T-helper 1 cell (primary cell): ENCODE measurements at regions not wholly inside any gene's neighbourhood (a gene's known extent, or its start where the extent isn't known, plus 50 kb on each side); places are given as distances from the start of the nearest gene placed in this dataset.

ENCODE experiments used
- DNase-seq, 5 donors: peaks; one replicate each; pipeline ENCODE4 v3.0.0-alpha.2; 2012 to 2020

DNA sequence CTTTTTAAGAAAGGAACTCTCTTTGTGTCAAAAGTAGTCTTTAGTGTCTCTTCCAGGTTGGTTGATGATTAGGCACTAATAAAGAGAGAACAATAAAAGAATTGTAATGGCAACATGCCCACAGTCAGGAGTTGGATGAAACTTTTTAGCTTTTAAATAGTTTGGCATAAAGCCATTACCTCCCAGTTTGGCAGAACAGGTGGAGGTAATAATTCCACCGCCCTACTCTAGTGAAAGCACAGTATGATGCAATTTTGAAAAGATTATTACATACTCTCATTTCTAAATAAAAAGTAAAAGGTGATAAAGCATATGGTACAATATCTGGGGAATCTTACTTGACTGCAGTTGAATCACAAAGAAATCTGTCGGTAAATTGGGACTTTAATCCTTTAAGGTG is 497.6 kb downstream of the SUCLA2 start:
- DNase-seq, result no peak

GRCh38 chr13:47502166-47502565 is 498.9 kb downstream of the SUCLA2 start:
- DNase-seq, result no peak

DNA sequence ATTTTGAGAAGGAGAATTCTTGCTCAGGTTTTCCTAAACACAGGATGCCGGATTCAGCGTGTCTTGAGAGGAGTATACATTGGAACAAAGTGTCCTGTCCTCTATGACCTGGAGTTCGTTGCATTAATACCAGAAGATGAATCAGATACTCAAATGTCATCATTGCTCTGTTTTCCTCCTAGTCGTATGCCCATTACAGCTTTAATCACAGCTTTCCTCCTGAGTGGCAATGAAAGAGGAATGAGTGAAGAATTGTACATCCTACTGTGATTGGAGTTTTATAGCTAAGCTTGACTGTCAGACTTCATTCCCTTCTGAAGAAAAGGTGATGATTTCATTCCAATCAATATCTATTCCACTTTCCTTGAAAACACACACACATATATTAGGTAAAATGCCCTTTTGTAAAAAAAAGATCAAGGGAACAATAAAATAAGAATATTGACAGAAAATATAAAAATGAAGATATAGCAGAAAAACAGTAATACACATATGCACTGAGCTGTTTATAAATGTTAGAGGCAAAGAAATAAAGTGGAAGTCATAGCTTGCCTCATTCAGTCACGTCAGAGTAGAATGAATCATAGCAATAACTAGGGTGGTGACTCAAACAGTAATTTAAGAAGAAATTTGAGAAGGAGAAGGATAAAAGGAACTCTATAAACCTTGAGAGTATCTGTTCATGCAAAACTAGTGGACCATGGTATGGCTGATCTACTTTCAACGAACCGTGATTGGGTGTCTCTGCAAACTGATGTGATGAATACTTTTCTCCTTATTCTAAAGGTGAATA is 501.5 kb downstream of the SUCLA2 start:
- DNase-seq, result no peak

DNA sequence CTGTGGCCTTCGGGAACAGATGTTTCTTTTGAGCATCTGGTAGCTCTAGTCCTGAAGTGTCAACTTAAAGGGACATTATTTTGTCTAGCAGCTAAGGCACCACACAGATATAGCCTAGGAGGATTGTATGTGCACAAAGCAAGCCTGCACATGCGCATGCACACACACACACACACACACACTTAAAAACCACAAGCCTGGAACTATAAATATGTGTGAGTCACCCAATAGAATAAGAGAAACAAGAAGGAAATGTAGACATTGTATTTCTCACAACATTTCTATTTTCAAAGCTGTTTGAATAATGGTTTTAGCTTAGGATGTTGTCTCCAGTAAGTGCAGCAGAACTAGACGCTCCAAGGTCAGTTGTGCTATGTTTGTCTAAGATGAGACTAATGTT is 516.5 kb downstream of the SUCLA2 start:
- DNase-seq, result no peak

DNA sequence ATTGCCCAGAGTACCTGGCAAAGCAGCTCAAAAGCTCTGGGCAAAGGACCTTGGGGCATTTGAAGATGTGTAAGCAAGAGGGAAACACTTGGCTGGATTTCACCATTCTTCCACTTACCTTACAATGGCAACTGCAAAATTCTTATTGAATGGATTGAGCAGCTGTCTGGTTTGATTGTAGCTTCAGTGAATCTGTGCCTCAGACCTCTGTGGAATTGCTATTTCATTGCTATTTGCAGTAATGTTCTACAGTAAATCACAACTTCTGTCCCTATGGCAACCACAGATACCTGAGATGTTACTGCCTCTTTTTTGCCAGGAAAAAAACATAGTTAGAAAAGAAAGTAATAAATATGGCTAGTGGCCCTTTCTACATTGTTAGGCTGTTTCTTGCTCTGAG is 519.5 kb downstream of the SUCLA2 start:
- DNase-seq, result no peak

GRCh38 chr13:47480951-47481350 is 520.1 kb downstream of the SUCLA2 start:
- no peak for DNase-seq

DNA sequence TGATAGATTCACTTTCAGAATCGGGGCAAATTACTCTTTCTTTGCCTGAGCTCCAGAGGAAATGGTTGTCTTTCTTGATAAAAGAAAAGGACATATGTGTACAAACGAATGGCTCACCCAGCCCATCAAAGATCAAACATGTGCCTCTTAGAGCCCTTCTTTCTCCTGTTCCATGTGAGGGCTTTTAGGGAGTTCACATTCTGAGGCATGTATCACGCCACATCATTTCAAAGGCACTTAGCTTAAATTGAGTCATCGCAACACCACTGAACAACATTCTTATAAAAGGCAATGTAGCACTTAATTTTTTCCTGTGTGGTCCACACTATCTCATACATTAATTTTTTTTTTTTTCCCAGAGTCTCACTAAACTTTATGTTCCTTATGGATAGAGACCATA is 521.0 kb downstream of the SUCLA2 start:
- DNase-seq, result no peak

GRCh38 chr13:47478985-47479384 is 522.1 kb downstream of the SUCLA2 start:
- DNase-seq, result no peak

GRCh38 chr13:47475441-47475948 is 525.6 kb downstream of the SUCLA2 start:
- DNase-seq, result no peak

DNA sequence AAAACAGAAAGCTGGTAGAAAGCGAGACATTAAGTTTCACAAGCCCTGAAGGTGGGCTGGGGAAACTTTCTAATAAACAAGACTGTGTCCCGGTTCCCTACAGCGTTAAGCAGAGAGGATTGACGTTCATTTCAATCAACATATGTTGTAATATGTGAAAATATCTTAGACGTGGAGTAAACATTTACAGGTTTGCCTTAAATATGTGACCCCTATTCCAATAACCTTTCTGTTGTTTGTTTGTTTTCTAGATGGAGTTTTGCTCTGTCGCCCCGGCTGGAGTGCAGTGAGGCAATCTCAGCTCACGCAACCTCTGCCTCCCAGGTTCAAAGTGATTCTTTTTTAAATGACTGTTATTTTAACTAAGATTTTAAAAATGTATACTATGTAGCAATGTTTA is 526.2 kb downstream of the SUCLA2 start:
- no peak for DNase-seq

GRCh38 chr13:47474326-47474725 is 526.7 kb downstream of the SUCLA2 start:
- no peak for DNase-seq

DNA sequence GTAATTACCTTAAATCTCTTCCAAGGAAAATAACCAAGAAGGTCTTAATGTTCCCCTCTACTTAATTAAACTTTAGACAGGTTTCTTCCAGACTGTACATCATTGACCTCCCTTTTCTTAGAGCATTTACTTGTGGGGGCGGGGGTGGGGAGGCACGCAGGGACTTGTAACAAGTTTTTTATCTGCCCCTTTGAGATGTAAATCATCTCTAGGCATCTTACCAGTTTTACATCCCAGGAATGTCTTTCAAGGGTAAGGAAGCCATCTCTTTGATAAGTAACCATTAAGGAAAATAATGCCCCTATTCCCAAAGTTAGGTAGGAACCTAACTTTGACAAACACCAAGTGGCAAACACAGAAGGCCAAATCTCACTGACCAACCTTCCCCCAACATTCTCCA is 528.6 kb downstream of the SUCLA2 start:
- no peak for DNase-seq

DNA sequence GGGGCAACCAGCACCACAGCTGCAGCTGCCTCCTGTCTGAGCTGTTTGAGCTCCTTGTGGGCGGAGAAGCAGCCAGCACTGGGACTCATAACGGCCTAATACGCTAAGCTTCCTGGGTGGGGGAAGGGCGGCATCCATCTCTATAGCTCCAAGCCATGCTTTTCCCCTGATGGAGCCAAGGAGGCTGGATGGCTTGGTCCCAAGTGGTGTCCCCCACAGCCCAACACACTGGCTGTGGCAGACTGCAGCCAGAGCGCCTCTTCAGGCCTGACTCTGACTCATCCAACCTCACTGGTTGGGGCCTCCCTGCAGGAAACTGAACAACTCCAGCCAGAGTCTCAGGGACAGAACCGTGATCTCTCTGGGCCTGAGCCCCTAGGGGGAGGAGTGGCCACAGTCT is 537.3 kb downstream of the SUCLA2 start:
- no peak for DNase-seq

DNA sequence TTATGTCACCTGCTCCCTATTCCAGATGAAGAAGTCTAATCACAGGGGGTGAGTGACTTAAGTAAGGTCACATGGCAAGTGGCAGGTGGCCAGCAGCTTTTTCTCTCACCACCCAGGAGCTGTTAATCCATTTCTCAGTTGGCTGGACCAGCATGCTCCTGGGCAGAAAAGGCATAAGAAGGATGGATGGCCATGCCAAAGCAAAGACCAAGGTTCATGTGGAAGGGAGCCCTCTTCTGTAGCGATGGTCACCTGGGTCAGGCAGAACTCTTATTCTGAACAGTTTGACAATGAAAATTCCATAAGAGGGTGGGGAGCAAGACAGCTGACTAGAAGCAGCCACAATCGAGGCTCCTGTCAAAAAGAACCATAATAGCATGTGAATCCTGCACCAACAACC is 538.1 kb downstream of the SUCLA2 start:
- DNase-seq, result no peak

- no peak for DNase-seq
These were observed 539.3 kb downstream of the SUCLA2 start for GRCh38 chr13:47461816-47462215.

GRCh38 chr13:47459512-47459911 is 541.6 kb downstream of the SUCLA2 start:
- DNase-seq, result no peak

DNA sequence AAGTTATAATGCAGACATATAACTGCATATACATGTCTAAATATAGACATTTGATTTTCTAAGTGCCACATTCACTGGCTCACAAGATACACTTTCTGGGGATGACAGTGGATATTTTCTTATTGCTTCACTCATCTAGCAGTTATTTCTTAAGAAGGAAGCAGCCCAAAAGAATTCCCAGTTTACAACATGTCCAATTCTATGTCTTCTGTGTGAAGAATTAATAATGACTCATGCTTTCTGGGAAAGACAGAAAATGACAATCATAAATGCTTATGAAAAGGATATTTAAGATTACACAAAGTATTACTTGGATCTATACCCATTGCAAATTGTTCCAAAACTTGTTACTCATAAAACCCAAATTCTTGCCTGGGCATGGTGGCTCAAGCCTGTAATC is 543.4 kb downstream of the SUCLA2 start:
- no peak for DNase-seq

GRCh38 chr13:47455626-47456025 is 545.4 kb downstream of the SUCLA2 start:
- no peak for DNase-seq

- DNase-seq, result no peak
These were observed 546.1 kb downstream of the SUCLA2 start for GRCh38 chr13:47454986-47455385.

DNA sequence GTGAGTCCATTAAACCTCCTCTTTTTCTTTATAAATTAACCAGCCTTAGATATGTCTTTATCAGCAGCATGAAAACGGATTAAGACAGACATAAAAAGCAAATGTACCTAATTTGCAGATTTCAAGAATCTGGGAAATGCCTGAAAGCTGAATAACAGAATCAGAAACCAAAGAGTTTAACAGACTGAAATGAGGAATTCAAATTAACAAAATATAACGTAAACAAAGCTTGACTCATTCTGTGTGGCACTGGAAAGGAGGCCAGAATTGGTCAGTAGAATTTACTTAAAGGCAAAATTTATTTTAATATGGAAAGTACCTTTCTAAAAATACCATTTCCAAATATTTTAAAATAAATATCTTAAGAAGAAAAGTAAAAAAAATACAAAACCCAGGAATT is 540.6 kb upstream of the HTR2A start:
- DNase-seq, result no peak

- DNase-seq, result no peak
These were observed 536.7 kb upstream of the HTR2A start for GRCh38 chr13:47433461-47434005.

DNA sequence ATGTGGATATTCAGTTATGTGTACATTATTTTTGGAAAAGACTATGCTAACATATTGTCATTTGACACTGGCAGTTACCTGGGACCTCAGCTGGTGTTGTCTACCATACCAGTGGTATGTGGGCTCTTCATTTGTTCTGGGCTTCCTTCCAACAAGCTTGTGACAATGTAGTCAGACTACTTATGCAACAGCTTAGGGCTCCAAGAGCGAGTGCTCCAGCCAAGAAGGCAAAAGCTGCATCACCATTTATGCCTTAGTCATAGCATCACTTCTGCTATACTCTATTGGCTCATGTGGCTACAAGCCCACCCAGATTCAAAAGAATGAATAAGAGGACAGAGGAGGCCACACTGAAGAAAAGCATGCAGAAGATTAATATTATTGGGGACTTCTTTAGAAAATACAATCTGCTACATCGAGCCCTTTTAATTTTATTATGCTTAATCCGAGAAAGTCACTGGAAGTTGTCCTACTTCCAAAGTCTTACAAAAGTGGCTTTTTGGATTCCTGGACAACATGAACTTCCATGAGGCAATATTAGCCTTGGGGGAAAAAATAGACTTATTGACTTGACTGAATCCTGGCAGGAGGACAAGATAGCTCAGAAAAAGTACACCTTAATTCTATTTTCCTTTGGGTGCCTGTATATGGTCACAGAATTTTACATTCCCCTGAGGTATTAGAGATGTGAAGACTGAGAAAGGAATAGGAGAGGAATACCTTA is 529.4 kb upstream of the HTR2A start:
- DNase-seq, result no peak

DNA sequence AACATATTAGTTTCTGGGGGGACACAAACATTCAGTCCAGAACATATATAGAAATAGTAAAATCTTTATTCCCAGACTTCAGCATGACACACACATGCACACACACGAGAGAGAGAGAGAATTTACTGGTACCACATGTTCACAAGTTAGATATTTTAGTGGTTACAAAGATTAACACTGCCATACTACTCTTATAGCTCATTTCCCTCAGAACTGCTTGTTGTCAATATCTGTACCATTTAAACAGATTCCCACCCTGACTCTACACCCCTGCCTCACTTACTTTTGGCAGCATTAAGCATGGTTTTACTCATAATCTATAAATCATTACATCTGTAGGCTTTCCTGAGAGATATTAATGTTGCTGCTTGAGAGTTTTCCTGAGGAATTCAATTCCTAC is 524.7 kb upstream of the HTR2A start:
- no peak for DNase-seq

GRCh38 chr13:47420568-47420967 is 523.7 kb upstream of the HTR2A start:
- no peak for DNase-seq
